Gastroesophageal sphincter (tissue), 4 donors: ENCODE measurements at regions not wholly inside any gene's neighbourhood (a gene's known extent, or its start where the extent isn't known, plus 50 kb on each side); places are given as distances from the start of the nearest gene placed in this dataset.

Experiments
- ATAC-seq: fragments of 150-250 bp; one replicate; pipeline ENCODE4 v1.9.1; 2016; ENCODE audit warnings: mild to moderate bottlenecking, moderate library complexity
- H3K27ac ChIP-seq, 4 donors: fragments of 200-600 bp; sonication (generic) in 3 of 4; 1 replicate in 3 of 4; 2 replicates in 1 of 4; pipeline ENCODE4 v1.5.1; 2016 to 2019
- H3K27me3 ChIP-seq: fragments of 200-600 bp; sonication (generic); one replicate; pipeline ENCODE4 v1.5.1; 2019
- H3K36me3 ChIP-seq, 2 donors: fragments of 200-600 bp; sonication (generic); one replicate each; pipeline ENCODE4 v1.5.1; 2019; ENCODE audit warnings: control low read depth in 1 of 2
- H3K4me1 ChIP-seq, 3 donors: fragments of 200-600 bp; sonication (generic); 1 replicate in 2 of 3; 2 replicates in 1 of 3; pipeline ENCODE4 v1.5.1; 2016 to 2019; ENCODE audit warnings: control low read depth in 2 of 3
- H3K4me3 ChIP-seq, 2 donors: fragments of 200-600 bp; sonication (generic); one replicate each; pipeline ENCODE4 v1.5.1; 2019; ENCODE audit warnings: mild to moderate bottlenecking in 1 of 2, moderate library complexity in 1 of 2
- H3K9me3 ChIP-seq, 3 donors: fragments of 200-600 bp; sonication (generic); one replicate each; pipeline ENCODE4 v1.5.1; 2017 to 2019; ENCODE audit warnings: control low read depth in 2 of 3
- CTCF ChIP-seq, 4 experiments: fragments of 200-600 bp in 2 of 4; fragments of 450-650 bp in 2 of 4; sonication (generic) in 1 of 4; IDR thresholded peaks; one replicate each; pipeline ENCODE4 v1.5.1; 2017 to 2019; ENCODE audit warnings: antibody characterized with exemption in 4 of 4, mild to moderate bottlenecking in 2 of 4, moderate library complexity in 2 of 4
- EP300 ChIP-seq: sonication (generic); formaldehyde crosslinking; IDR thresholded peaks from one replicate; pipeline ENCODE4 v1.6.1; 2017; ENCODE audit warnings: antibody characterized with exemption, mild to moderate bottlenecking
- POLR2A ChIP-seq, 2 donors: fragments of 450-650 bp; IDR thresholded peaks; one replicate each; pipeline ENCODE4 v1.6.1; 2017; ENCODE audit warnings: antibody characterized with exemption in 2 of 2, mild to moderate bottlenecking in 2 of 2, moderate library complexity in 1 of 2
- POLR2AphosphoS5 ChIP-seq: sonication (generic); formaldehyde crosslinking; IDR thresholded peaks from one replicate; pipeline ENCODE4 v1.6.1; 2017; ENCODE audit warnings: antibody characterized with exemption
- WGBS, 2 donors: methylation state at CpG; one replicate each; pipeline ENCODE4 v1.1.5; 2018; ENCODE audit warnings: low coverage in 1 of 2; 5-methylcytosine and 5-hydroxymethylcytosine counted together

GRCh38 chr18:22488554-22488953 lies 70.8 kb upstream of the CTAGE1 start:
- Histone ChIP-seq H3K27ac (peak overlapping the region in 1 of 4 donors; percentile 17), H3K4me3 (no peak overlapping the region), H3K36me3 (no peaks in the 10 kb centered on the region), H3K9me3 (no peaks in the 10 kb centered on the region), H3K4me1 (peaks cover 0 to 6% (median 0%) of the 10 kb centered on the region in 3 donors), H3K27me3 (no peaks in the 10 kb centered on the region)
- WGBS, 2 donors, result 37 to 67% methylated on average over 2 to 3 of the region's 5 CpGs
- peak; percentile 72 for ATAC-seq
- TF ChIP-seq POLR2A (IDR thresholded peaks at IDR 0.05), result no peak
- TF ChIP-seq POLR2AphosphoS5, result peak; percentile 44

- TF ChIP-seq CTCF (IDR thresholded peaks at IDR 0.05) (no peak), EP300 (no peak), POLR2AphosphoS5 (no peak), POLR2A (IDR thresholded peaks at IDR 0.05) (no peak)
- Histone ChIP-seq H3K27me3 (no peaks in the 10 kb centered on the region), H3K27ac (no peak overlapping the region), H3K9me3 (no peaks in the 10 kb centered on the region), H3K4me3 (no peak overlapping the region), H3K4me1 (peaks cover 0 to 16% (median 0%) of the 10 kb centered on the region in 3 donors), H3K36me3 (no peaks in the 10 kb centered on the region)
- 27 to 33% methylated on average over 1 of the region's 1 CpG for WGBS, 2 donors
- no peak for ATAC-seq
Measured at GRCh38 chr18:22489704-22490103, 72.0 kb upstream of the CTAGE1 start.

GRCh38 chr18:22490429-22490846 lies 72.7 kb upstream of the CTAGE1 start:
- TF ChIP-seq POLR2AphosphoS5 (no peak), CTCF (IDR thresholded peaks at IDR 0.05) (no peak), EP300 (no peak)
- H3K4me1 ChIP-seq, result peaks cover 0 to 16% (median 0%) of the 10 kb centered on the region in 3 donors
- H3K36me3 ChIP-seq, result no peaks in the 10 kb centered on the region
- no peak overlapping the region for H3K27ac ChIP-seq
- no peak for ATAC-seq
- no peak overlapping the region for H3K4me3 ChIP-seq
- H3K27me3 ChIP-seq, result no peaks in the 10 kb centered on the region
- WGBS, 2 donors, result 62 to 71% methylated on average over 4 of the region's 4 CpGs
- no peaks in the 10 kb centered on the region for H3K9me3 ChIP-seq

GRCh38 chr18:22493255-22493654 lies 75.5 kb upstream of the CTAGE1 start:
- H3K36me3 ChIP-seq, result no peaks in the 10 kb centered on the region

GRCh38 chr18:22493940-22494339 lies 76.2 kb upstream of the CTAGE1 start:
- Histone ChIP-seq H3K4me3 (no peak overlapping the region), H3K36me3 (no peaks in the 10 kb centered on the region), H3K9me3 (no peaks in the 10 kb centered on the region), H3K27me3 (no peaks in the 10 kb centered on the region), H3K4me1 (peaks cover 0 to 13% (median 0%) of the 10 kb centered on the region in 3 donors), H3K27ac (peak overlapping the region in 1 of 4 donors; percentile 52)
- peak; percentile 34 for ATAC-seq
- TF ChIP-seq CTCF (IDR thresholded peaks at IDR 0.05) (no peak), EP300 (no peak), POLR2AphosphoS5 (no peak), POLR2A (IDR thresholded peaks at IDR 0.05) (no peak)
- WGBS, 2 donors, result 17 to 51% methylated on average over 3 to 4 of the region's 4 CpGs

More at GRCh38 chr18:22493255-22493654, 75.5 kb upstream of the CTAGE1 start:
- ATAC-seq, result no peak
- Histone ChIP-seq H3K27ac (no peak overlapping the region), H3K9me3 (no peaks in the 10 kb centered on the region), H3K4me1 (peaks cover 0 to 16% (median 0%) of the 10 kb centered on the region in 3 donors), H3K4me3 (no peak overlapping the region), H3K27me3 (no peaks in the 10 kb centered on the region)
- TF ChIP-seq POLR2AphosphoS5, result no peak
- TF ChIP-seq EP300, result no peak
- TF ChIP-seq CTCF (IDR thresholded peaks at IDR 0.05), result no peak
- no peak for TF ChIP-seq POLR2A (IDR thresholded peaks at IDR 0.05)
